HepG2 (cell line): ENCODE measurements at regions not wholly inside any gene's neighbourhood (a gene's known extent, or its start where the extent isn't known, plus 50 kb on each side); places are given as distances from the start of the nearest gene placed in this dataset.

ENCODE experiments used
- BCL3 ChIP-seq: sonication (generic); formaldehyde crosslinking; IDR thresholded peaks from 2 replicates; pipeline ENCODE4 v1.5.1; 2020; ENCODE audit warnings: mild to moderate bottlenecking, missing genetic modification reagents, moderate library complexity
- CTCF ChIP-seq: sonication (generic); formaldehyde crosslinking; IDR thresholded peaks from 2 replicates; pipeline ENCODE4 v1.5.0; 2020; ENCODE audit warnings: mild to moderate bottlenecking, missing genetic modification reagents, moderate library complexity
- FOXA1 ChIP-seq, 2 experiments: fragments of 450-650 bp in 1 of 2; sonication (generic) in 1 of 2; formaldehyde crosslinking in 1 of 2; IDR thresholded peaks; 2 replicates each; pipeline versions ENCODE4 v1.4.0 to v1.6.1; 2016 to 2020; ENCODE audit warnings: missing genetic modification reagents in 1 of 2
- HMGXB4 ChIP-seq, 2 experiments: sonication (generic) in 1 of 2; formaldehyde crosslinking in 1 of 2; IDR thresholded peaks; 2 replicates each; pipeline versions ENCODE4 v1.4.0 to v1.6.1; 2018 to 2020; ENCODE audit warnings: missing genetic modification reagents in 2 of 2, borderline replicate concordance in 1 of 2, low read depth in 1 of 2, mild to moderate bottlenecking in 1 of 2, missing biosample characterization in 1 of 2
- KAT7 ChIP-seq: IDR thresholded peaks from 2 replicates; pipeline ENCODE4 v1.6.1; 2018; ENCODE audit warnings: borderline replicate concordance, missing compliant biosample characterization
- RAD21 ChIP-seq: fragments of 450-650 bp; formaldehyde crosslinking; IDR thresholded peaks from 2 replicates; pipeline ENCODE4 v1.5.0; 2020; ENCODE audit warnings: mild to moderate bottlenecking
- STAT6 ChIP-seq: sonication (generic); formaldehyde crosslinking; IDR thresholded peaks from 2 replicates; pipeline ENCODE4 v1.4.0; 2020; ENCODE audit warnings: missing genetic modification reagents, mild to moderate bottlenecking, borderline replicate concordance
- ZBTB4 ChIP-seq: sonication (generic); formaldehyde crosslinking; IDR thresholded peaks from 2 replicates; pipeline ENCODE4 v1.4.0; 2020; ENCODE audit warnings: missing genetic modification reagents, mild to moderate bottlenecking, borderline replicate concordance
- ZFP37 ChIP-seq: sonication (generic); formaldehyde crosslinking; IDR thresholded peaks from 2 replicates; pipeline ENCODE4 v1.4.0; 2020; ENCODE audit warnings: missing genetic modification reagents, borderline replicate concordance
- ZSCAN9 ChIP-seq: IDR thresholded peaks from 2 replicates; pipeline ENCODE4 v1.6.1; 2016; ENCODE audit warnings: borderline replicate concordance

GRCh38 chr15:60191821-60192220, 187.7 kb downstream of the FOXB1 start:
- TF ChIP-seq ZSCAN9 (CRISPR knock-in tag) (no peak), ZFP37 (CRISPR knock-in tag) (no peak), KAT7 (CRISPR knock-in tag) (no peak), STAT6 (CRISPR knock-in tag) (no peak), HMGXB4 (CRISPR knock-in tag; IDR thresholded peaks at IDR 0.05; ENCODE audit: borderline replicate concordance in 1 of 2, low read depth in 1 of 2) (no peak), RAD21 (no peak), FOXA1 (IDR thresholded peaks at IDR 0.05) (no peak), FOXA1 (CRISPR knock-in tag; IDR thresholded peaks at IDR 0.05) (no peak), BCL3 (CRISPR knock-in tag) (no peak), ZBTB4 (CRISPR knock-in tag) (no peak), CTCF (CRISPR knock-in tag) (no peak)
